ENCODE measurements at regions not wholly inside any gene's neighbourhood (a gene's known extent, or its start where the extent isn't known, plus 50 kb on each side); places are given as distances from the start of the nearest gene placed in this dataset.

DNA sequence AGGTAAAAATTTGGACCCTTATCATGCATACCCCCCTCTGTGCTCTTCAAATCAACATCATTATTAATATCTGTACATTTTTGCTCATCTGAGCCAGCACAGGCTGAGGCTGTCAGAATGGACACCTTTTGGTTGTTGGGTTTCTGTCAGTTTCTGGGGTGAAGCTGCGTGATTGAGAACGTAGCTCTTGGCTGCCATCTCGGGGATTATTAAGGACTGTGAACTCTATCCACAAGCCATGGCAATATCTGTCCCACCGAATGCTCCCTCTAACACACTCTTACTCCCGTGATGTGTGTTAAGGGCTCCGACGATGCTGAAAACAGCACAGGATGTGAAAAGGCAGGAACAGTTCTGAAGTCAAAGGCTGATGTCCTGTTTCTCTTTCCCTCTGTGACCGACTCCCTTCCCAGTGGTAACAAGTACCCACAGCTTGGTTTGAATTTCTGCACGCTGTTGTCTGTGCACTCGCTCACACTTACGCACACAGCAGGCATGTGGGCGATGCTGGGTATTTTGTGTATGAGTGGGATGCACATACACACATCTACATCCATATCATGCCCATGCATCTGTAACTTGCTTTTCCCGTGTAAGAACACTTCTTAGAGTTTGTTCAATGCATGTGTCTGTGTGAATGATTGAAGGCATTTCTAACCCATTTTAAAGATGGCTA, 405.6 kb downstream of the TMEM121 start:
- TF ChIP-seq CTCF (IDR thresholded peaks at IDR 0.05; ENCODE audit: low read depth, low read length, missing control alignments), result no peak
- DNase-seq (ENCODE audit: extremely low read depth, low read depth), result no peak
- H3K4me3 ChIP-seq (replicated peaks; ENCODE audit: low read depth, low read length), result no peak overlapping the region

GRCh38 chr14:105933238-105933637, 406.9 kb downstream of the TMEM121 start:
- DNase-seq (ENCODE audit: extremely low read depth, low read depth), result no peak
- H3K4me3 ChIP-seq (replicated peaks; ENCODE audit: low read depth, low read length), result no peak overlapping the region
- no peak for TF ChIP-seq CTCF (IDR thresholded peaks at IDR 0.05; ENCODE audit: low read depth, low read length, missing control alignments)

- no peak for TF ChIP-seq CTCF (IDR thresholded peaks at IDR 0.05; ENCODE audit: low read depth, low read length, missing control alignments)
- no peak for DNase-seq (ENCODE audit: extremely low read depth, low read depth)
Observed at GRCh38 chr14:105935384-105935783, 409.0 kb downstream of the TMEM121 start.

DNA sequence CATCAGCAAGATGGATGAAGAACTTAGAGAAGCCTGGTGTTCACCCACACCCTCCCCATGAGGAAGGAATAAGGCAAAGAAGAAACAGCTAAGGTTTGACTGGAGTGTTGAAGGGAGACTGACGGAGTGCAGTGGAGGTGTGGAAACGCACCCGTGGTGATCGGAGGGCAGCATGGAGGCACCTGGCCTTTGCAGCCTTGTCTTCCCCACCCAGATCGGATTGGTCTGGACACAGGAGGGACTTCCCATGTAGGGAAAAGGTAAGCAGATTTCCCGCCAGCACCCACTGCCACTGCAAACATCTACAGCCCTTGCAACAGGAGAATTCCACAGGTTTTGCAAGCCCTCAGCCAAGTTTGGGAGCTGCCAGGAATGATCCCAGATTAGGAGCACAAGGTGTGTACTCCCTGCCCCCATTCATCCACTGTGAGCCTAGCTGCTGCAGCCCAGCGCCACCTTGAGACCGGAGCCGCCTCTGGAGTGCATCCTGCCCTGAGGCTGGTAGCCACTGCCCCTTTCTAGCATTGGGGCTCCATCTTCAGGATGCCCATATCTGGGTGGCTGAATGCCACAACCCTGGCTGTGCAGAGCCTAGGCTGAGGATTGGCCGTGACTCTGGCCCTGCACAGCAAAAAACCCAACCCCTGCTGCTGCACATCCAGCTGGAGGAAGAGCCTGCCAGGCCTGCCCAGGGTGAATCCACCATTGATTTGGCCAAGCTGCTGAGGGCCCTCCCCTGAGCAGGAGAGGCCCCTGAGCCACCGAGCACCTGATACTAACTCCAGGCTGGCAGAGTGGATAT, 411.1 kb downstream of the TMEM121 start:
- DNase-seq (ENCODE audit: extremely low read depth, low read depth), result no peak
- TF ChIP-seq CTCF (IDR thresholded peaks at IDR 0.05; ENCODE audit: low read depth, low read length, missing control alignments), result no peak
- H3K4me3 ChIP-seq (replicated peaks; ENCODE audit: low read depth, low read length), result no peak overlapping the region

More at GRCh38 chr14:105935384-105935783, 409.0 kb downstream of the TMEM121 start:
- H3K4me3 ChIP-seq (replicated peaks; ENCODE audit: low read depth, low read length), result no peak overlapping the region

DNA sequence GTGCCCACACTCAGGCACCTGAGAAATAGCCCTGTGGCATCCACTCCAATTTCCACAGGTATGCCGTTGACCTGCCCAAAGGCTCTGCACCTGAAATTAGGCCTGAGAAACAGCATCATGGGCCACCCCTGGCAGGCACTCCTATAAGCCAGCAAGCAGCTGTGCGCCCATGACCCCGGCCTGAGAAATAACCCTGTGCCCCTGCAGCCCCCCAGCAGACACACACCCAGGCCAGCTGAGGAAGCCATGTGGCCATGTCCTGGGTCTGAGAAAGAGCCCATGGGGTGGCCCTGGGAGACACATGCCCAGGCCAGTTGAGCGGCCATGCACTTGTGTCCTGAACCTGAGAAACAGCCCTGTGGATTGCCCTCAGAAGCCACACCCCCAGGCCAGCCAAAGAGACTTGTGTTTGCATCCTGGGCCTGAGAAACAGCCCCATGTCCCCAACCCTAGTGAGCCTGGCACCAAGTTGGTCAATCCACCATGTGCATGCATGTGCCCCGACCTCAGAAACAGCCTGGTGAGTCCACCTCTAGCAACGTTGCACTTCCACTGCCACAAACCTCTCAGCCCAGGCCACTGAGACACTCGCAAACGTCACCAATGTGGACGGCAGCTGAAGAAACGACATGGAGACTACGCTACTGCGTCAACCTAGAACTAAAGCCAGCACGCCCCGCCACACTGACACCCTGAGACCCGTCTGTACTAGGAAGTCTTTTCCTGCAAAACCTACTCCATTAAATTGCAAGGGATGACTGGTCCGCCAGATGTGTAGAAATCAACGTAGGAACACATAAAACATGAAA, 411.9 kb downstream of the TMEM121 start:
- TF ChIP-seq CTCF (IDR thresholded peaks at IDR 0.05; ENCODE audit: low read depth, low read length, missing control alignments), result no peak
- DNase-seq (ENCODE audit: extremely low read depth, low read depth), result no peak
- no peak overlapping the region for H3K4me3 ChIP-seq (replicated peaks; ENCODE audit: low read depth, low read length)

DNA sequence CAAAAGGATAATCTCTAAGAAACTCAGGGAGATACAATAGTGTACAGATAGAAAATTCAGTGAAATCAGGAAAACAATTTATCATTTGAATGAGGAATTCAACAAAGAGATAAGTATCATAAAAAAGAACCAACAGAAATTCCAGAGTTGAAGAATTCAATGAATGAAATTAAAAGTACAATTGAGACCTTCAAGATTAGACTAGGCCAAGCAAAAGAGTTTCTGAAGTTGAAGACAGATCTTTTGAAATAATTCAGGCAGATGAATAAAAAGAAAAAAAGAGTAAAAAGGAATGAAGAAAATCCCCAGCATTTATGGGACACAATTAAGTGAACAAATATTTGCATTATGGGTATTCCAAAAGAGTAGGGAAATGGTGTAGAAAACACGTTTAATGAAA, 412.6 kb downstream of the TMEM121 start:
- H3K4me3 ChIP-seq (replicated peaks; ENCODE audit: low read depth, low read length), result no peak overlapping the region
- TF ChIP-seq CTCF (IDR thresholded peaks at IDR 0.05; ENCODE audit: low read depth, low read length, missing control alignments), result no peak
- DNase-seq (ENCODE audit: extremely low read depth, low read depth), result no peak

Data from HFF-Myc (cell line).